ENCODE measurements at regions not wholly inside any gene's neighbourhood (a gene's known extent, or its start where the extent isn't known, plus 50 kb on each side); places are given as distances from the start of the nearest gene placed in this dataset.

- H3K27me3 ChIP-seq (ENCODE audit: insufficient read depth, low read length), result no peaks in the 10 kb centered on the region
- POLR2A ChIA-PET, result no interaction called here
- no peak for ATAC-seq
- H3K9me2 ChIP-seq (ENCODE audit: insufficient read depth), result no peaks in the 10 kb centered on the region
- H4K20me1 ChIP-seq (ENCODE audit: insufficient read depth), result no peaks in the 10 kb centered on the region
- DNase-seq (ENCODE audit: low read depth, low spot score), result no peak
- no peaks in the 10 kb centered on the region for H3K79me2 ChIP-seq (ENCODE audit: insufficient read depth, low read length)
- no peak overlapping the region for H3K9ac ChIP-seq (ENCODE audit: low read length)
- no peak overlapping the region for H3K27ac ChIP-seq (ENCODE audit: low read depth, low read length)
- H3K4me2 ChIP-seq (ENCODE audit: low read length), result no peak overlapping the region
- no peaks in the 10 kb centered on the region for H3K36me3 ChIP-seq (ENCODE audit: control insufficient read depth in 1 of 2, insufficient read depth in 2 of 2, low read length in 2 of 2)
- TF ChIP-seq CEBPB (IDR thresholded peaks at IDR 0.05; ENCODE audit: low read depth) (no peak), JUND (IDR thresholded peaks at IDR 0.05) (no peak), ZBTB33 (IDR thresholded peaks at IDR 0.05; ENCODE audit: extremely low read depth, insufficient replicate concordance, low read length) (no peak), POLR2A (IDR thresholded peaks at IDR 0.05; ENCODE audit: borderline replicate concordance, extremely low read depth, insufficient read depth, insufficient read length) (no peak), POLR2AphosphoS5 (IDR thresholded peaks at IDR 0.05; ENCODE audit: low read depth, low read length) (no peak), ZFX (IDR thresholded peaks at IDR 0.05) (no peak), SP1 (IDR thresholded peaks at IDR 0.05; ENCODE audit: low read depth) (no peak), EZH2 (IDR thresholded peaks at IDR 0.05) (no peak), TCF7L2 (IDR thresholded peaks at IDR 0.05; ENCODE audit: borderline replicate concordance, extremely low read depth, insufficient read depth, insufficient read length) (no peak), FOSL1 (IDR thresholded peaks at IDR 0.05; ENCODE audit: low read depth) (no peak), EZH2phosphoT487 (IDR thresholded peaks at IDR 0.05; ENCODE audit: borderline replicate concordance) (no peak), SRF (IDR thresholded peaks at IDR 0.05; ENCODE audit: low read depth) (no peak), CBX3 (IDR thresholded peaks at IDR 0.05; ENCODE audit: low read depth) (no peak), YY1 (IDR thresholded peaks at IDR 0.05; ENCODE audit: extremely low read depth, insufficient replicate concordance, low read depth, low read length) (no peak), EGR1 (IDR thresholded peaks at IDR 0.05; ENCODE audit: low read depth) (no peak), REST (IDR thresholded peaks at IDR 0.05; ENCODE audit: low read depth) (no peak), ELF1 (IDR thresholded peaks at IDR 0.05; ENCODE audit: borderline replicate concordance, low read depth) (no peak)
- H3K4me3 ChIP-seq (replicated peaks in 1 of 2; ENCODE audit: low read depth in 1 of 2, low read length in 2 of 2), result no peak overlapping the region
- intact Hi-C loops (cut with micrococcal nuclease), result no loop called here
- RAD21 ChIA-PET (ENCODE audit: low non-redundant PET in 1 of 2, low total read pairs in 2 of 2, uncharacterized antibody in 2 of 2, unreplicated experiment in 2 of 2), result no interaction called here
- H2AFZ ChIP-seq (ENCODE audit: low read depth, low read length, poor library complexity, severe bottlenecking), result no peak overlapping the region
- no peaks in the 10 kb centered on the region for H3K9me3 ChIP-seq (ENCODE audit: control insufficient read depth in 1 of 2, insufficient read depth in 1 of 2, low read depth in 1 of 2, low read length in 2 of 2)
- CTCF ChIA-PET, result no interaction called here
- H3K4me1 ChIP-seq (ENCODE audit: control insufficient read depth in 1 of 2, insufficient read depth in 2 of 2, low read length in 2 of 2), result no peaks in the 10 kb centered on the region
- BruUV-seq (replicated peaks), result no TSS peak
Observed at GRCh38 chr3:153426344-153426743, 264.3 kb downstream of the RAP2B start.

All from HCT116 (cell line).